ENCODE measurements at regions not wholly inside any gene's neighbourhood (a gene's known extent, or its start where the extent isn't known, plus 50 kb on each side); places are given as distances from the start of the nearest gene placed in this dataset.

- TF ChIP-seq CUX1 (IDR thresholded peaks at IDR 0.05; ENCODE audit: insufficient replicate concordance, low read depth, low read length) (no peak), HCFC1 (IDR thresholded peaks at IDR 0.05; ENCODE audit: low read length) (no peak), ELK1 (IDR thresholded peaks at IDR 0.05; ENCODE audit: low read depth, low read length) (no peak), CEBPB (IDR thresholded peaks at IDR 0.05; ENCODE audit: borderline replicate concordance in 1 of 2, low read depth in 2 of 2, low read length in 2 of 2) (no peak), STAT1 (conservative IDR thresholded peaks at IDR 0.05) (no peak), POLR2AphosphoS2 (IDR thresholded peaks at IDR 0.05; ENCODE audit: low read depth, low read length) (no peak), RELB (IDR thresholded peaks at IDR 0.05; ENCODE audit: low read depth) (no peak), CHD1 (IDR thresholded peaks at IDR 0.05; ENCODE audit: low read depth, low read length) (no peak), PBX3 (IDR thresholded peaks at IDR 0.05; ENCODE audit: insufficient replicate concordance, low read depth, low read length) (no peak), ZNF207 (IDR thresholded peaks at IDR 0.05; ENCODE audit: borderline replicate concordance) (no peak), POU2F2 (IDR thresholded peaks at IDR 0.05; ENCODE audit: borderline replicate concordance, low read depth, low read length) (no peak), ATF7 (IDR thresholded peaks at IDR 0.05; ENCODE audit: low read depth) (no peak)
Observed at GRCh38 chr6:88519301-88520016, 353.3 kb upstream of the CNR1 start (continued).
